Smooth muscle cell (in vitro differentiated cells): ENCODE measurements at regions not wholly inside any gene's neighbourhood (a gene's known extent, or its start where the extent isn't known, plus 50 kb on each side); places are given as distances from the start of the nearest gene placed in this dataset.

Experiments
- DNase-seq: peaks from one replicate; lab custom pipeline; 2025; ENCODE audit not compliant: unreplicated experiment; lab: John Stamatoyannopoulos, UW
- H2AFZ ChIP-seq: fragments of 200-600 bp; sonication (generic); 2 replicates; pipeline ENCODE4 v1.6.0; 2016; ENCODE audit warnings: antibody characterized with exemption, low read depth, mild to moderate bottlenecking
- H3F3A ChIP-seq: fragments of 200-600 bp; sonication (generic); 2 replicates; pipeline ENCODE4 v1.6.0; 2017; ENCODE audit warnings: antibody characterized with exemption, low read depth
- H3K27ac ChIP-seq: fragments of 200-600 bp; sonication (generic); 2 replicates; pipeline ENCODE4 v1.5.1; 2016; ENCODE audit warnings: low read depth, mild to moderate bottlenecking
- H3K27me3 ChIP-seq: fragments of 200-600 bp; sonication (generic); 2 replicates; pipeline ENCODE4 v1.6.1; 2016; ENCODE audit warnings: low read depth, mild to moderate bottlenecking
- H3K36me3 ChIP-seq: fragments of 200-600 bp; sonication (generic); 2 replicates; pipeline ENCODE4 v1.5.1; 2016; ENCODE audit warnings: low read depth
- H3K4me1 ChIP-seq: fragments of 200-600 bp; sonication (generic); 2 replicates; pipeline ENCODE4 v1.5.1; 2016; ENCODE audit warnings: low read depth
- H3K4me2 ChIP-seq: fragments of 200-600 bp; sonication (generic); 2 replicates; pipeline ENCODE4 v1.6.0; 2016; ENCODE audit warnings: mild to moderate bottlenecking
- H3K4me3 ChIP-seq: fragments of 200-600 bp; sonication (generic); 2 replicates; pipeline ENCODE4 v1.5.1; 2016; ENCODE audit warnings: mild to moderate bottlenecking
- H3K79me2 ChIP-seq: fragments of 200-600 bp; sonication (generic); 2 replicates; pipeline ENCODE4 v1.6.0; 2016; ENCODE audit warnings: low read depth, mild to moderate bottlenecking
- H3K9ac ChIP-seq: fragments of 200-600 bp; sonication (generic); 2 replicates; pipeline ENCODE4 v1.6.0; 2016; ENCODE audit warnings: low read depth
- H3K9me3 ChIP-seq: fragments of 200-600 bp; sonication (generic); replicated peaks from 2 replicates; pipeline ENCODE4 v1.5.1; 2016; ENCODE audit warnings: low read depth
- H4K20me1 ChIP-seq: fragments of 200-600 bp; sonication (generic); 2 replicates; pipeline ENCODE4 v1.6.0; 2016; ENCODE audit warnings: low read depth
- CTCF ChIP-seq: fragments of 200-600 bp; sonication (generic); IDR thresholded peaks from 2 replicates; pipeline ENCODE4 v1.5.1; 2017; ENCODE audit warnings: borderline replicate concordance, mild to moderate bottlenecking, antibody characterized with exemption; ENCODE audit not compliant: insufficient read depth, poor library complexity, severe bottlenecking
- WGBS: methylation state at CpG from one replicate; pipeline ENCODE4 v1.1.7; 2016; ENCODE audit warnings: low lambda C conversion rate; 5-methylcytosine and 5-hydroxymethylcytosine counted together

- DNase-seq: no peak
- Histone ChIP-seq H3F3A (no peaks in the 10 kb centered on the region), H2AFZ (no peak overlapping the region), H3K27me3 (no peaks in the 10 kb centered on the region), H3K27ac (no peak overlapping the region), H3K4me3 (no peak overlapping the region), H3K9me3 (no peaks in the 10 kb centered on the region), H3K4me1 (peaks cover 20% of the 10 kb centered on the region), H3K36me3 (no peaks in the 10 kb centered on the region), H3K79me2 (peaks cover 72% of the 10 kb centered on the region), H3K9ac (no peak overlapping the region), H3K4me2 (no peak overlapping the region), H4K20me1 (peaks cover 98% of the 10 kb centered on the region)
- WGBS: 88% methylated on average over 12 of the region's 12 CpGs
- TF ChIP-seq CTCF: no peak
Measured at GRCh38 chr17:72574675-72575510, 454.1 kb downstream of the SOX9 start.

GRCh38 chr17:72575542-72576233 lies 454.9 kb downstream of the SOX9 start:
- H3K4me1 ChIP-seq: peaks cover 20% of the 10 kb centered on the region
- H3K27me3 ChIP-seq: no peaks in the 10 kb centered on the region
- TF ChIP-seq CTCF: no peak
- H3K79me2 ChIP-seq: peaks cover 76% of the 10 kb centered on the region
- DNase-seq: no peak
- H3K27ac ChIP-seq: no peak overlapping the region
- no peaks in the 10 kb centered on the region for H3K36me3 ChIP-seq
- H3K4me3 ChIP-seq: no peak overlapping the region
- no peaks in the 10 kb centered on the region for H3K9me3 ChIP-seq
- H2AFZ ChIP-seq: no peak overlapping the region
- H3K9ac ChIP-seq: no peak overlapping the region
- no peak overlapping the region for H3K4me2 ChIP-seq
- no peaks in the 10 kb centered on the region for H3F3A ChIP-seq
- 64% methylated on average over 8 of the region's 8 CpGs for WGBS
- H4K20me1 ChIP-seq: peaks cover 98% of the 10 kb centered on the region

- peaks cover 100% of the 10 kb centered on the region for H4K20me1 ChIP-seq
- 18% methylated on average over 6 of the region's 7 CpGs for WGBS
- peaks cover 81% of the 10 kb centered on the region for H3K79me2 ChIP-seq
Measured at GRCh38 chr17:72576289-72576759, 455.5 kb downstream of the SOX9 start.

More at GRCh38 chr17:72576289-72576759, 455.5 kb downstream of the SOX9 start:
- no peaks in the 10 kb centered on the region for H3F3A ChIP-seq
- H3K27ac ChIP-seq: no peak overlapping the region
- no peaks in the 10 kb centered on the region for H3K9me3 ChIP-seq
- no peak overlapping the region for H3K9ac ChIP-seq
- no peak overlapping the region for H2AFZ ChIP-seq
- peaks cover 20% of the 10 kb centered on the region for H3K4me1 ChIP-seq
- no peak for TF ChIP-seq CTCF
- H3K36me3 ChIP-seq: no peaks in the 10 kb centered on the region
- no peak overlapping the region for H3K4me3 ChIP-seq
- no peak for DNase-seq
- no peaks in the 10 kb centered on the region for H3K27me3 ChIP-seq
- H3K4me2 ChIP-seq: no peak overlapping the region
